GM12865 (cell line): ENCODE measurements at regions not wholly inside any gene's neighbourhood (a gene's known extent, or its start where the extent isn't known, plus 50 kb on each side); places are given as distances from the start of the nearest gene placed in this dataset.
"Not testable (repeated sequence)": the region's sequence is repeated elsewhere in the genome, so short reads cannot be mapped to it uniquely, and the experiment has no call there.

Source experiments
- DNase-seq: peaks from one replicate; pipeline ENCODE4 v3.0.0; 2010; ENCODE audit warnings: low read depth
- H3K4me3 ChIP-seq: 2 replicates; pipeline ENCODE4 v1.5.1; 2011; ENCODE audit warnings: mild to moderate bottlenecking, low read depth, low read length, control low read depth
- TF ChIP-seq, protein P1 (sequence below): IDR thresholded peaks from 2 replicates; pipeline ENCODE4 v1.5.1; 2011; ENCODE audit warnings: low read length, control low read depth, low read depth, inconsistent platforms; ENCODE audit not compliant: insufficient read depth; ENCODE audit errors: missing control alignments

DNA sequence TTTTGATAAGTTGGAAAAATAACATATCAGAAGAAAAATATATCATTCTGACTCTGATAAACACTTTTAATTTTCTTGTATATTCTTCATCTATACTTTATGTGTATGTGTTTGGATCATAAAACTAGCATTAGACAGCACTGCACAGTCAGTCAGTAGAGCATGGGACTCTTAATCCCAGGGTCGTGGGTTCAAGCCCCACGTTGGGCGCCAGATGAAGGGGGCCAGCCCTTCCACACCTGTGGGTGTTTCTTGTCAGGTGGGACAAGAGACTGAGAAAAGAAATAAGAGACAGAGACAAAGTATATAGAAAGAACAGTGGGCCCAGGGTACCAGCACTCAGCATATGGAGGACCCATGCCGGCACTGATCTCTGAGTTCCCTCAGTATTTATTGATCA lies 546.0 kb upstream of the NR2F2 start:
- no peak overlapping the region for H3K4me3 ChIP-seq
- no peak for DNase-seq
- TF ChIP-seq, protein P1, sequence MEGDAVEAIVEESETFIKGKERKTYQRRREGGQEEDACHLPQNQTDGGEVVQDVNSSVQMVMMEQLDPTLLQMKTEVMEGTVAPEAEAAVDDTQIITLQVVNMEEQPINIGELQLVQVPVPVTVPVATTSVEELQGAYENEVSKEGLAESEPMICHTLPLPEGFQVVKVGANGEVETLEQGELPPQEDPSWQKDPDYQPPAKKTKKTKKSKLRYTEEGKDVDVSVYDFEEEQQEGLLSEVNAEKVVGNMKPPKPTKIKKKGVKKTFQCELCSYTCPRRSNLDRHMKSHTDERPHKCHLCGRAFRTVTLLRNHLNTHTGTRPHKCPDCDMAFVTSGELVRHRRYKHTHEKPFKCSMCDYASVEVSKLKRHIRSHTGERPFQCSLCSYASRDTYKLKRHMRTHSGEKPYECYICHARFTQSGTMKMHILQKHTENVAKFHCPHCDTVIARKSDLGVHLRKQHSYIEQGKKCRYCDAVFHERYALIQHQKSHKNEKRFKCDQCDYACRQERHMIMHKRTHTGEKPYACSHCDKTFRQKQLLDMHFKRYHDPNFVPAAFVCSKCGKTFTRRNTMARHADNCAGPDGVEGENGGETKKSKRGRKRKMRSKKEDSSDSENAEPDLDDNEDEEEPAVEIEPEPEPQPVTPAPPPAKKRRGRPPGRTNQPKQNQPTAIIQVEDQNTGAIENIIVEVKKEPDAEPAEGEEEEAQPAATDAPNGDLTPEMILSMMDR, result no peak

DNA sequence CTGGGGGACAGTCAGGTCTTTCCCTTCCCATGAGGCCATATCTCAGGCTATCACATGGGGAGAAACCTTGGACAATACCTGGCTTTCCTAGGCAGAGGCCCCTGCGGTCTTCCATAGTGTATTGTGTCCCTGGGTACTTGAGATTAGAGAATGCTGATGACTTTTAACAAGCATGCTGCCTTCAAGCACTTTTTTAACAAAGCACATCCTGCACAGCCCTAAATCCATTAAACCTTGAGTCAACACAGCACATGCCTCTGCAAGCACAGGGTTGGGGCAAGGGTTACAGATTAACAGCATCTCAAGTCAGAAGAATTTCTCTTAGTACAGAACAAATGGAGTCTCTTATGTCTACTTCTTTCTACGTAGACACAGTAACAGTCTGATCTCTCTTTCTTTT lies 545.2 kb upstream of the NR2F2 start:
- not testable (repeated sequence) for DNase-seq, H3K4me3 ChIP-seq

DNA sequence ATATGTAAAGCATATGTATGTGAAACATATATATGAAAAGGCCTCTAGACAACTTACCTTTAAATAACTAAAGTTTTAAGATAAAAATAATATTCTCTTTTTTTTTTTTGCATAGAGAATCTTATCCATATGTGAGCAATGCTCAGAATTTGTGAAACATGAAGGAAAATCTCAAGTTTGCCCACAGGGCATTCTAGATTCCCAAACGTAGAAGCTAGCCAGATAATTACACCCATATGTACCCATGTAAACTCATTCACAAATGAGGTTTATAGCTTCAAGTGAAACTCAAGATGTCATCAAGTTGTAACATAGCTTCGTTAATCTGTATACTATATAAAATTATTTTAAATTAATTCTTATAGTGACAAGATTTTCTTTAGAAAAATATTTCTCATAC lies 537.3 kb upstream of the NR2F2 start:
- no peak for DNase-seq
- H3K4me3 ChIP-seq, result no peak overlapping the region
- TF ChIP-seq, protein P1, result no peak

DNA sequence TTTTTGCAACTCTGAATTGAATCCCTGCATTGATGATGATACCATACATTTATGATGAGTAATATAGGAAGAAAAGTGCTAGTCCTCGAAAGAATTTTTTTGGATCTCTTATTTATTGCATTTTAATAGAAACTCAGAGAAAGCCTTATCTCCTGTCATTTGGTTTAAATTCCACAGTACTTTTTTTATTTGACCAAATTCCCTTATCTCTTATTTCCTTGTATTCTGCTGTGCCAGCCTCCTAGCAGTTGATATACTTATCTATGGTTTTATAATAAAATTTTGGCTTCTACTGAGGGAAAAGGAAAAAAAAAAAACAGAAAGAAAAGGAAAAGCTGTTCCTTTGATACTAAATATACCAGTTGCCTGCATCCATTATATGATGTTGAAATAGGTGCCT lies 535.1 kb upstream of the NR2F2 start:
- H3K4me3 ChIP-seq, result no peak overlapping the region
- TF ChIP-seq, protein P1, result no peak
- no peak for DNase-seq

DNA sequence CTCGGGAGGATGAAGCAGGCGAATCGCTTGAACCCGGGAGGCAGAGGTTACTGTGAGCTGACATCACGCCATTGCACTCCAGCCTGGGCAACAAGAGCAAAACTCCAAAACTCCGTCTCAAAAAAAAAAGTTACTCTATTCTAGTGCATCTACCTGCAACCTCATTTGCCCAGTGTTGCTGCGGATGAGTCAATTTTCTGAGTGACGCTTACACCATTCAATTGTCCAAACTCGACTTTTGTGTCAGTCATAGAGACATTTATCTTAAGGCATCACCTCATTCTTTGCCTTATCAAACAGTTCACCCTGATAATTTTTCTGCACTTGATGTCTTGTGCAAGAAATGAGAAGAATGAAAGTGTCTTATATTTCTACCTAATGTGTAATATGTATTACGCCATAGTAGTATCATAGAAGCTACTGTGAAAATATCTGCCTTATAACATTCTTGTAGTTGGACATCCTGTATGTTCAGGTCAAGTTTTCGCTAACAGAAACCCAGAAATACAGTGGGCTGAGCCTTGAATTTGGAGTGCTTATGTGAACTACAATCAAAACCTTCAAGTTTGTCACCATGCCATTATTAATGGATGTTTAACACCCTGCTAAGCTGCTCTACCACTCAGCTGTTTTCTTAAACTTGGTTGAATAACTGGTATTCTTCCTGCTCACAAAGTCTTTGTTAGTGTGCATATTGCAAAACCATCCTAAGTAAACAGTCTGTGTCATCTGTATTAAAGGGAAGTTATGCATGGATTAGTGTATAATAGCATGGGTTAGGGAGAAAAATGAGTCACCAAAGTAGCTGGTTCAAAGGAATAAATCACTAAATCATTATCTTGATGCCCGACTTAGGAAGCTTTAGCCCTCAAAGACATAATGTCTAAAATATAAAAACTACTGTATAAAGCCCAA lies 531.0 kb upstream of the NR2F2 start:
- DNase-seq, result no peak
- no peak overlapping the region for H3K4me3 ChIP-seq
- TF ChIP-seq, protein P1, result no peak

DNA sequence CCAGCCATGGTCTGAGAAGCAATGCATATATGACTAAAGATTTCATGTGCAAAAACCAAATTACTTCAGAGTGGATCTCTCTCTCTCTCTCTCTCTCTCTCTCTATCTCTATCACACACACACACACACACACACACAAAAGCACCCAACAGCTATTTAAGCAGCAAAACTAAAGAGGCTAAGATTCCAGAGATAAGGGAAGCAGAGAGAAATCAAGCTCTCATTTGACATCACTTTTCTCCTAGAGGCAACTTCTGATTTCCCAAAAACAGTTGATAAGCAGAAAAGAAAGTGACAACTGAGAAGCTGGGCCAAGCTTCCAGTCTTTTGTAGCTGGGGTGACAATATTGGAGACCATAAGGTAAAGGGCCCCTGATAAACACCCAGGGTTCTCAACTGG lies 526.0 kb upstream of the NR2F2 start:
- TF ChIP-seq, protein P1, result no peak
- DNase-seq, result no peak
- no peak overlapping the region for H3K4me3 ChIP-seq

DNA sequence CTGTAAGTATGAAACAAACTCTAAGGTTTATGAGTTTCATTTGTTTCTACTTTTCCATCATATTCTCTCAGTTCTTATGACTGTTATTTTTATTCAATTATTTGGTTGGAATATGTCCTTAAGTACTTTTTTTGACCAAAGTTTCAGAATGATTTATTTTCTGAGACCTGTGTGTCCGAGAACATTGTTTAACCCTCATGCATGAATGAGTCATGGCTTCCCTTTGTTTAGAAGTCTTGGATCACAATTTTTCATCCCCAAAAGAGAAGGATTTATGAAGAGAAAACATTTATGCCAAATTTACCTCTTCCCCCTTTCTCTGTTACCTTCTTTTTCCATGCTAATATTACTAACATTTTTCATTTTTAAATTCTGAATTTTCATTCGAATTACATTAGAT lies 518.0 kb upstream of the NR2F2 start:
- no peak overlapping the region for H3K4me3 ChIP-seq
- TF ChIP-seq, protein P1, result no peak
- no peak for DNase-seq
